NCI-H1092 (cell line): ENCODE measurements at regions not wholly inside any gene's neighbourhood (a gene's known extent, or its start where the extent isn't known, plus 50 kb on each side); places are given as distances from the start of the nearest gene placed in this dataset.

ENCODE experiments used
- DNase-seq: peaks from one replicate; lab custom pipeline; 2025; lab: John Stamatoyannopoulos, UW

- no peak for DNase-seq
These were observed 208.1 kb upstream of the SYNDIG1 start for GRCh38 chr20:24261351-24261750.

GRCh38 chr20:24257171-24257570 lies 212.3 kb upstream of the SYNDIG1 start:
- DNase-seq = no peak

- no peak for DNase-seq
These were observed 213.1 kb upstream of the SYNDIG1 start for GRCh38 chr20:24256307-24256706.

GRCh38 chr20:24254480-24254879 lies 214.9 kb upstream of the SYNDIG1 start:
- DNase-seq = no peak

GRCh38 chr20:24253321-24253720 lies 216.1 kb upstream of the SYNDIG1 start:
- no peak for DNase-seq

GRCh38 chr20:24245094-24245493 lies 224.3 kb upstream of the SYNDIG1 start:
- no peak for DNase-seq

GRCh38 chr20:24242763-24243162 lies 226.7 kb upstream of the SYNDIG1 start:
- DNase-seq = no peak

GRCh38 chr20:24241466-24241865 lies 228.0 kb upstream of the SYNDIG1 start:
- DNase-seq = no peak

GRCh38 chr20:24236963-24237362 lies 232.5 kb upstream of the SYNDIG1 start:
- DNase-seq = no peak

GRCh38 chr20:24236201-24236600 lies 233.2 kb upstream of the SYNDIG1 start:
- no peak for DNase-seq

- no peak for DNase-seq
These were observed 233.9 kb upstream of the SYNDIG1 start for GRCh38 chr20:24235296-24236175.

GRCh38 chr20:24227600-24227999 lies 239.0 kb upstream of the GGTLC1 start:
- DNase-seq = no peak

- no peak for DNase-seq
These were observed 223.9 kb upstream of the GGTLC1 start for GRCh38 chr20:24212494-24212893.

GRCh38 chr20:24211972-24212371 lies 223.4 kb upstream of the GGTLC1 start:
- no peak for DNase-seq

GRCh38 chr20:24210356-24210755 lies 221.8 kb upstream of the GGTLC1 start:
- no peak for DNase-seq

- no peak for DNase-seq
These were observed 220.1 kb upstream of the GGTLC1 start for GRCh38 chr20:24208652-24209051.

GRCh38 chr20:24207803-24208300 lies 219.3 kb upstream of the GGTLC1 start:
- DNase-seq = no peak

GRCh38 chr20:24206995-24207394 lies 218.4 kb upstream of the GGTLC1 start:
- DNase-seq = no peak

- DNase-seq = no peak
These were observed 215.1 kb upstream of the GGTLC1 start for GRCh38 chr20:24203526-24204183.

- no peak for DNase-seq
These were observed 210.9 kb upstream of the GGTLC1 start for GRCh38 chr20:24199501-24199900.

- DNase-seq = no peak
These were observed 205.6 kb upstream of the GGTLC1 start for GRCh38 chr20:24194143-24194542.

GRCh38 chr20:24190905-24191304 lies 202.3 kb upstream of the GGTLC1 start:
- no peak for DNase-seq

GRCh38 chr20:24185791-24186190 lies 197.2 kb upstream of the GGTLC1 start:
- no peak for DNase-seq
